ENCODE measurements at regions not wholly inside any gene's neighbourhood (a gene's known extent, or its start where the extent isn't known, plus 50 kb on each side); places are given as distances from the start of the nearest gene placed in this dataset.

GRCh38 chr19:30310602-30311263 is 61.5 kb upstream of the ZNF536 start:
- no peak for DNase-seq
- H3K36me3 ChIP-seq = no peaks in the 10 kb centered on the region
- H3K4me1 ChIP-seq (ENCODE audit: insufficient read depth) = no peaks in the 10 kb centered on the region
- no peak for TF ChIP-seq POLR2A (IDR thresholded peaks at IDR 0.05)
- H3K27ac ChIP-seq = no peak overlapping the region
- H3K4me3 ChIP-seq = no peak overlapping the region
- no peaks in the 10 kb centered on the region for H3K9me3 ChIP-seq
- WGBS, 3 donors = 83 to 88% (median 85%) methylated on average over 16 of the region's 16 CpGs
- intact Hi-C loops (cut with DNase I) = no loop called here
- H3K27me3 ChIP-seq = no peaks in the 10 kb centered on the region

GRCh38 chr19:30311911-30312310 is 60.3 kb upstream of the ZNF536 start:
- no peaks in the 10 kb centered on the region for H3K27me3 ChIP-seq
- no peaks in the 10 kb centered on the region for H3K9me3 ChIP-seq
- no peaks in the 10 kb centered on the region for H3K4me1 ChIP-seq (ENCODE audit: insufficient read depth)
- H3K27ac ChIP-seq = no peak overlapping the region
- intact Hi-C loops (cut with DNase I) = no loop called here
- 89 to 91% (median 89%) methylated on average over 7 of the region's 7 CpGs for WGBS, 3 donors
- no peak for TF ChIP-seq POLR2A (IDR thresholded peaks at IDR 0.05)
- TF ChIP-seq CTCF (IDR thresholded peaks at IDR 0.05) = no peak
- no peak for TF ChIP-seq EP300 (IDR thresholded peaks at IDR 0.05)
- H3K36me3 ChIP-seq = no peaks in the 10 kb centered on the region
- no peak overlapping the region for H3K4me3 ChIP-seq
- no peak for DNase-seq

- intact Hi-C loops (cut with DNase I) = no loop called here
- Histone ChIP-seq H3K4me1 (ENCODE audit: insufficient read depth) (no peaks in the 10 kb centered on the region), H3K4me3 (no peak overlapping the region), H3K27me3 (no peaks in the 10 kb centered on the region), H3K36me3 (no peaks in the 10 kb centered on the region), H3K9me3 (no peaks in the 10 kb centered on the region), H3K27ac (no peak overlapping the region)
- WGBS, 3 donors = 77 to 83% (median 82%) methylated on average over 14 of the region's 14 CpGs
- TF ChIP-seq EP300 (IDR thresholded peaks at IDR 0.05) (no peak), CTCF (IDR thresholded peaks at IDR 0.05) (no peak), POLR2A (IDR thresholded peaks at IDR 0.05) (no peak)
- DNase-seq = no peak
Measured at GRCh38 chr19:30312582-30313352, 59.4 kb upstream of the ZNF536 start.

- no peak overlapping the region for H3K4me3 ChIP-seq
- H3K27me3 ChIP-seq = no peaks in the 10 kb centered on the region
- intact Hi-C loops (cut with DNase I) = no loop called here
- H3K9me3 ChIP-seq = no peaks in the 10 kb centered on the region
- TF ChIP-seq EP300 (IDR thresholded peaks at IDR 0.05) = no peak
- TF ChIP-seq POLR2A (IDR thresholded peaks at IDR 0.05) = no peak
- TF ChIP-seq CTCF (IDR thresholded peaks at IDR 0.05) = no peak
- no peak for DNase-seq
- H3K27ac ChIP-seq = no peak overlapping the region
- no peaks in the 10 kb centered on the region for H3K4me1 ChIP-seq (ENCODE audit: insufficient read depth)
- WGBS, 3 donors = 82 to 91% (median 85%) methylated on average over 2 of the region's 2 CpGs
- no peaks in the 10 kb centered on the region for H3K36me3 ChIP-seq
Measured at GRCh38 chr19:30313353-30313750, 58.8 kb upstream of the ZNF536 start.
